ENCODE measurements at regions not wholly inside any gene's neighbourhood (a gene's known extent, or its start where the extent isn't known, plus 50 kb on each side); places are given as distances from the start of the nearest gene placed in this dataset.

DNA sequence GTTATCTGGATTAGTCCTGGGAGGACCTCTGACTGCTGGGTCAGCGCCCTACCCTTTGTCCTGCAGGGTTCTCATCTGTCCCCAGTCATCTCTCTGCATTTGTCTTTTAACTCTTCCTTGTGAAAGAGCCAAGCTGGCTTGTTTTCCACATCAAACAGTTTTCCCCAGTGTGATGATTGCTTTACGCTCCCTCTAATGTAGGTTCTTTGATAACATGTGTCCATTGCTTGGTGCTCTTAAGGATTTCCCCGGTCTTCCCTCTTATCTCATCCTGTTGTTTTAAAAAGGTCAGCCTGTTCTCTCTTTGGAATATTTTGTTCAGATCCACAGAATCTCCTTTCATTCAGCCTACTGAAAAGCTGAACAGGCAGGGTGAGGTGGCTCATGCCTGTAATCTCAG lies 792.1 kb upstream of the RAB6C start:
- no peaks in the 10 kb centered on the region; the same call in 1 of the 2 replicates for H3K36me3 ChIP-seq (ENCODE audit: low read depth)
- DNase-seq (ENCODE audit: low spot score), result no peak
- TF ChIP-seq, protein P1, sequence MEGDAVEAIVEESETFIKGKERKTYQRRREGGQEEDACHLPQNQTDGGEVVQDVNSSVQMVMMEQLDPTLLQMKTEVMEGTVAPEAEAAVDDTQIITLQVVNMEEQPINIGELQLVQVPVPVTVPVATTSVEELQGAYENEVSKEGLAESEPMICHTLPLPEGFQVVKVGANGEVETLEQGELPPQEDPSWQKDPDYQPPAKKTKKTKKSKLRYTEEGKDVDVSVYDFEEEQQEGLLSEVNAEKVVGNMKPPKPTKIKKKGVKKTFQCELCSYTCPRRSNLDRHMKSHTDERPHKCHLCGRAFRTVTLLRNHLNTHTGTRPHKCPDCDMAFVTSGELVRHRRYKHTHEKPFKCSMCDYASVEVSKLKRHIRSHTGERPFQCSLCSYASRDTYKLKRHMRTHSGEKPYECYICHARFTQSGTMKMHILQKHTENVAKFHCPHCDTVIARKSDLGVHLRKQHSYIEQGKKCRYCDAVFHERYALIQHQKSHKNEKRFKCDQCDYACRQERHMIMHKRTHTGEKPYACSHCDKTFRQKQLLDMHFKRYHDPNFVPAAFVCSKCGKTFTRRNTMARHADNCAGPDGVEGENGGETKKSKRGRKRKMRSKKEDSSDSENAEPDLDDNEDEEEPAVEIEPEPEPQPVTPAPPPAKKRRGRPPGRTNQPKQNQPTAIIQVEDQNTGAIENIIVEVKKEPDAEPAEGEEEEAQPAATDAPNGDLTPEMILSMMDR (IDR thresholded peaks at IDR 0.05; ENCODE audit: poor library complexity, severe bottlenecking), result no peak

DNA sequence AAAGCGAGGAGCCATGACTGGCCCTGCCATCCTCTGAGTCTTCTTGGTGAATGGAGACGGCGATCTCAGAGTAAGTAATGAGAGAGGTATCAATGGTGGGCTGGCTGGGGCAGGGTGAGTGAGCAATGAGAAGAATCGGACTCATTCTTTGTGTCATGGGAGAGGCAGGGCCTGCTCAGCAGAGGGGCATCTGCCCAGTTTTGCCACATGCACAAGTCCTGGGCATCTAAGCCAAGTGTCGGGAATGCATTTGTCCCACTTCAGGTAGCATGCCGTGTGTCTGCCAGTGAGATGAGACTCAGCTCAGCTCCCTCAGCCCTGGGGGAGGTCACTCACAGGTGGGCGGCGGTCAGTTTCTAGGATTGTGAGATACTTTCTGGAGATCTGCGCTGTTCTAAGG lies 791.0 kb upstream of the RAB6C start:
- ATAC-seq (ENCODE audit: low read depth) (no peak), DNase-seq (ENCODE audit: low spot score) (no peak)
- no peak overlapping the region for H3K4me3 ChIP-seq (ENCODE audit: severe bottlenecking)
- H3K4me1 ChIP-seq (ENCODE audit: insufficient read depth, poor library complexity, severe bottlenecking), result peaks cover 10% of the 10 kb centered on the region
- TF ChIP-seq, protein P1 (IDR thresholded peaks at IDR 0.05; ENCODE audit: poor library complexity, severe bottlenecking), result no peak
- H3K9me3 ChIP-seq (ENCODE audit: severe bottlenecking), result no peaks in the 10 kb centered on the region
- no peak overlapping the region for H3K27ac ChIP-seq (ENCODE audit: poor library complexity, severe bottlenecking)
- no peaks in the 10 kb centered on the region; the same call in 1 of the 2 replicates for H3K36me3 ChIP-seq (ENCODE audit: low read depth)
- H3K27me3 ChIP-seq (ENCODE audit: insufficient read depth, poor library complexity, severe bottlenecking), result no peaks in the 10 kb centered on the region

More for the DNA sequence above, 792.1 kb upstream of the RAB6C start:
- H3K27ac ChIP-seq (ENCODE audit: poor library complexity, severe bottlenecking), result no peak overlapping the region
- H3K4me1 ChIP-seq (ENCODE audit: insufficient read depth, poor library complexity, severe bottlenecking), result peaks cover 10% of the 10 kb centered on the region
- no peaks in the 10 kb centered on the region for H3K27me3 ChIP-seq (ENCODE audit: insufficient read depth, poor library complexity, severe bottlenecking)
- no peak overlapping the region for H3K4me3 ChIP-seq (ENCODE audit: severe bottlenecking)
- no peaks in the 10 kb centered on the region for H3K9me3 ChIP-seq (ENCODE audit: severe bottlenecking)
- no peak for ATAC-seq (ENCODE audit: low read depth)

DNA sequence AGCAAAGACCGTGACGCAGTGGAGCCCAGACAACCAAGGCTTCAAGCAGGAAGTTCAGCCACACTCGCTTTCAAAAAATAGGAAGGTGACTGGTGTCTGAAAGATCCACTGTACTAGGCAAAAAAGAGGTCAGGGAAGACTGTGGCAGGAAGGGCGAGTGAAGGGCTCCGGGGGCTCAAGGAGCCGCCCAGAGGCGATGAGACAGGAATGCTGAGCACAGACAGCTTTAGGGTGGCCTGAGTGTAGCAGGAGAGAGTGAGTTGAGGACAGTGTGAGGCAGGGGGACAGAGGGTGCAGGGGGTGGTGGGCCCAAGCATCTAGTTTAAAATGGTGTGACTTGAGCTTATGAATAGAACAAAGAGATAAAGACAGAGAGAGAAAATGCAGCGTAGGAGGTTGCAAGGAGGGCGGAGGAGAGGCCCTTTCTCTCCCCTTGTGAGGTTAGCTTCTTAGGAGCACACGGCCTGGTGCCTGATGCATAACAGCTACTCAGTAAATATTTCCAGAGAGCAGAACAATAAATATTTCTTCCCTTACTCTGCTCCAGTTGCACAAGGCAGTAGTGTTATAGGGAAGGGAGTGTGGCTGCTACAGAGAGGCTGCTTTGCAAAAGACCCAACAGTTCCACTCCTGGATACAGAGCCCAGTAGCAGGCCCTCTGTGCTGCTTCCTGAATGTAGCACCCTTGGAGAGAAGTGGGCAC lies 789.7 kb upstream of the RAB6C start:
- H3K9me3 ChIP-seq (ENCODE audit: severe bottlenecking), result no peaks in the 10 kb centered on the region
- H3K36me3 ChIP-seq (ENCODE audit: low read depth), result no peaks in the 10 kb centered on the region; the same call in 1 of the 2 replicates
- ATAC-seq (ENCODE audit: low read depth), result no peak
- TF ChIP-seq, protein P1 (IDR thresholded peaks at IDR 0.05; ENCODE audit: poor library complexity, severe bottlenecking), result no peak
- H3K27ac ChIP-seq (ENCODE audit: poor library complexity, severe bottlenecking), result no peak overlapping the region
- DNase-seq (ENCODE audit: low spot score), result no peak
- no peaks in the 10 kb centered on the region for H3K27me3 ChIP-seq (ENCODE audit: insufficient read depth, poor library complexity, severe bottlenecking)
- H3K4me3 ChIP-seq (ENCODE audit: severe bottlenecking), result no peak overlapping the region
- peaks cover 10% of the 10 kb centered on the region for H3K4me1 ChIP-seq (ENCODE audit: insufficient read depth, poor library complexity, severe bottlenecking)

DNA sequence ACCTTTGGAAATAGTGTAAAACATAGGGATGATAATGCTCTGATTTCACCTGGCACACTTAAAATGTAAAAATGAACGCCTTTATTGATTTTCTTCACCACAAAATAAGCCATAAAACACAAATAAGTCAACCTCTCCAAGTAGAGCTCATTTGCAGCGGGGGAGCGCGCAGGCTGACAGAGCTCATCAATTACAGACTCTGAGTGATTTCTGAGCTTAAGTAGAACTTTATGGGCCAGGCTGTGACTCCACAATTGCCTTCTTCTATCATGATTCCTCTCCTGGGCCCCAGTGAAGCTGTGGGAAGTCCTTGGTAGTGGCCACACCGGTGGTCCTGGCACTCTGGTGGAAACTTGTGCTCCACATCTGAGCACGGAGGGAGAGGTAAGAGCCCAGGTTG lies 789.0 kb upstream of the RAB6C start:
- Histone ChIP-seq H3K4me1 (ENCODE audit: insufficient read depth, poor library complexity, severe bottlenecking) (peaks cover 10% of the 10 kb centered on the region), H3K4me3 (ENCODE audit: severe bottlenecking) (no peak overlapping the region), H3K36me3 (ENCODE audit: low read depth) (no peaks in the 10 kb centered on the region; the same call in 1 of the 2 replicates), H3K27ac (ENCODE audit: poor library complexity, severe bottlenecking) (no peak overlapping the region), H3K27me3 (ENCODE audit: insufficient read depth, poor library complexity, severe bottlenecking) (no peaks in the 10 kb centered on the region), H3K9me3 (ENCODE audit: severe bottlenecking) (no peaks in the 10 kb centered on the region)
- ATAC-seq (ENCODE audit: low read depth), result no peak
- no peak for DNase-seq (ENCODE audit: low spot score)
- TF ChIP-seq, protein P1 (IDR thresholded peaks at IDR 0.05; ENCODE audit: poor library complexity, severe bottlenecking), result no peak

DNA sequence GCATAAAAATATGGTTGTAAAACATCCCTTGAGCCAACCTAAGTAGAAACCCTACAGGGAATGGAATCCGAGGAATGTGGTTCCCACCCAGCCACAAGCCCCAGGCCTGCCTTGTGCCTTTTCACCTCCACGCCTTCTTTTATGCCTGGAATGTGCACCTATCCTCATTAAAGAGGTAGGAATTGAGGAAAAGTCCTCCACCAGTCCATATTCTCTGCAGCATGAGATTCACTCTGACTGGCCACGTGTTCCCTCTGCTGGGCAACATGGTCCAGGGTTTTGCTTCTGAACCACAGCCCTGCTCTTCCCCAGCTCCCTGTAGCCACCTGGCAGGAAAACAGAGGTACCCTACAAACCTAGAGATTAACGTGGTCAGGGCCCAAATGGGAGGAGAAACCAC lies 787.9 kb upstream of the RAB6C start:
- TF ChIP-seq, protein P1 (IDR thresholded peaks at IDR 0.05; ENCODE audit: poor library complexity, severe bottlenecking), result no peak
- H3K27me3 ChIP-seq (ENCODE audit: insufficient read depth, poor library complexity, severe bottlenecking), result no peaks in the 10 kb centered on the region
- no peak overlapping the region for H3K4me3 ChIP-seq (ENCODE audit: severe bottlenecking)
- H3K4me1 ChIP-seq (ENCODE audit: insufficient read depth, poor library complexity, severe bottlenecking), result peaks cover 10% of the 10 kb centered on the region
- H3K27ac ChIP-seq (ENCODE audit: poor library complexity, severe bottlenecking), result peak overlapping the region; percentile 33
- no peaks in the 10 kb centered on the region for H3K36me3 ChIP-seq (ENCODE audit: low read depth)
- no peak for DNase-seq (ENCODE audit: low spot score)
- peak; percentile 94 for ATAC-seq (ENCODE audit: low read depth)
- no peaks in the 10 kb centered on the region for H3K9me3 ChIP-seq (ENCODE audit: severe bottlenecking)
